ENCODE measurements at regions not wholly inside any gene's neighbourhood (a gene's known extent, or its start where the extent isn't known, plus 50 kb on each side); places are given as distances from the start of the nearest gene placed in this dataset.

- WGBS (ENCODE audit: insufficient coverage, low coverage, low lambda C conversion rate, missing lambda C conversion rate): 8% methylated on average over 1 of the region's 1 CpG
- Histone ChIP-seq H3K27ac (no peak overlapping the region), H3K4me1 (no peaks in the 10 kb centered on the region), H3K9me3 (no peaks in the 10 kb centered on the region), H3K27me3 (no peaks in the 10 kb centered on the region), H3K4me3 (no peak overlapping the region), H3K36me3 (no peaks in the 10 kb centered on the region)
- intact Hi-C loops (cut with DNase I): no loop called here
- ATAC-seq (no peak), DNase-seq (no peak)
- TF ChIP-seq POLR2A (IDR thresholded peaks at IDR 0.05): no peak
- no peak for TF ChIP-seq CTCF (IDR thresholded peaks at IDR 0.05)
These were observed 59.9 kb downstream of the BMP4 start for GRCh38 chr14:53896726-53897125.

GRCh38 chr14:53894456-53894855 is 62.2 kb downstream of the BMP4 start:
- peaks cover 0 to 17% (median 3%) of the 10 kb centered on the region in 4 donors for H3K4me1 ChIP-seq
- H3K4me3 ChIP-seq: no peak overlapping the region
- intact Hi-C loops (cut with DNase I): no loop called here
- ATAC-seq: no peak
- H3K9me3 ChIP-seq: no peaks in the 10 kb centered on the region
- H3K27me3 ChIP-seq: no peaks in the 10 kb centered on the region
- no peak overlapping the region for H3K27ac ChIP-seq
- WGBS (ENCODE audit: insufficient coverage, low coverage, low lambda C conversion rate, missing lambda C conversion rate): 54% methylated on average over 2 of the region's 2 CpGs
- H3K36me3 ChIP-seq: no peaks in the 10 kb centered on the region
- no peak for TF ChIP-seq POLR2A (IDR thresholded peaks at IDR 0.05)
- TF ChIP-seq CTCF (IDR thresholded peaks at IDR 0.05): no peak
- no peak for DNase-seq

GRCh38 chr14:53893374-53893773 is 63.3 kb downstream of the BMP4 start:
- 84% methylated on average over 2 of the region's 2 CpGs for WGBS (ENCODE audit: insufficient coverage, low coverage, low lambda C conversion rate, missing lambda C conversion rate)
- no peak for DNase-seq
- no peak for TF ChIP-seq POLR2A (IDR thresholded peaks at IDR 0.05)
- no peak for TF ChIP-seq CTCF (IDR thresholded peaks at IDR 0.05)
- Histone ChIP-seq H3K9me3 (no peaks in the 10 kb centered on the region), H3K27ac (no peak overlapping the region), H3K4me1 (peaks cover 0 to 23% (median 3%) of the 10 kb centered on the region in 4 donors), H3K4me3 (no peak overlapping the region), H3K27me3 (no peaks in the 10 kb centered on the region), H3K36me3 (no peaks in the 10 kb centered on the region)
- intact Hi-C loops (cut with DNase I): no loop called here
- no peak for ATAC-seq

- Histone ChIP-seq H3K27me3 (no peaks in the 10 kb centered on the region), H3K4me1 (peaks cover 0 to 27% (median 3%) of the 10 kb centered on the region in 4 donors), H3K36me3 (no peaks in the 10 kb centered on the region), H3K27ac (peak overlapping the region; percentile 50 to 74 (median 52)), H3K9me3 (no peaks in the 10 kb centered on the region), H3K4me3 (no peak overlapping the region)
- peak; percentile 80 to 88 (median 84) for ATAC-seq
- 0% methylated on average over 2 of the region's 3 CpGs for WGBS (ENCODE audit: insufficient coverage, low coverage, low lambda C conversion rate, missing lambda C conversion rate)
- intact Hi-C loops (cut with DNase I): no loop called here
- DNase-seq: no peak
- no peak for TF ChIP-seq CTCF (IDR thresholded peaks at IDR 0.05)
- no peak for TF ChIP-seq POLR2A (IDR thresholded peaks at IDR 0.05)
These were observed 66.0 kb downstream of the BMP4 start for GRCh38 chr14:53890611-53891101.
